Prostate gland (tissue), 2 donors: ENCODE measurements at regions not wholly inside any gene's neighbourhood (a gene's known extent, or its start where the extent isn't known, plus 50 kb on each side); places are given as distances from the start of the nearest gene placed in this dataset.

ENCODE experiments used
- DNase-seq: peaks from one replicate; pipeline ENCODE4 v3.0.0-alpha.2; 2019; ENCODE audit warnings: low spot score
- H3K27ac ChIP-seq, 2 donors: fragments of 200-600 bp; sonication (generic); 2 replicates each; pipeline ENCODE4 v1.5.1; 2017 to 2019
- H3K27me3 ChIP-seq: fragments of 200-600 bp; sonication (generic); replicated peaks from 2 replicates; pipeline ENCODE4 v1.5.1; 2019; ENCODE audit not compliant: insufficient read depth
- H3K36me3 ChIP-seq, 2 donors: fragments of 200-600 bp; sonication (generic); 1 replicate in 1 of 2; 2 replicates in 1 of 2; pipeline versions ENCODE4 v1.5.1 to v1.8.1; 2017 to 2019
- H3K4me1 ChIP-seq: fragments of 200-600 bp; sonication (generic); replicated peaks from 2 replicates; pipeline ENCODE4 v1.5.1; 2019
- H3K4me3 ChIP-seq, 2 donors: fragments of 200-600 bp; sonication (generic); 2 replicates each; pipeline ENCODE4 v1.5.1; 2017 to 2019
- H3K9me3 ChIP-seq: fragments of 200-600 bp; sonication (generic); 2 replicates; pipeline ENCODE4 v1.5.1; 2017
- POLR2A ChIP-seq: fragments of 450-650 bp; IDR thresholded peaks from one replicate; pipeline ENCODE4 v1.6.1; 2016; ENCODE audit warnings: antibody characterized with exemption, mild to moderate bottlenecking
- POLR2AphosphoS5 ChIP-seq: sonication (generic); formaldehyde crosslinking; IDR thresholded peaks from one replicate; pipeline ENCODE4 v1.6.1; 2017; ENCODE audit warnings: antibody characterized with exemption
- WGBS: methylation state at CpG from one replicate; pipeline ENCODE4 v1.1.5; 2018; 5-methylcytosine and 5-hydroxymethylcytosine counted together
- intact Hi-C: fragments of 100-400 bp; cut with DNase I; formaldehyde crosslinking; loops from one replicate; pipeline ENCODE4 v1.14.2; 2022
- TF ChIP-seq, protein P1 (sequence below), 4 experiments: fragments of 200-600 bp in 2 of 4; fragments of 450-650 bp in 2 of 4; sonication (generic) in 2 of 4; IDR thresholded peaks; 1 replicate in 3 of 4; 2 replicates in 1 of 4; pipeline ENCODE4 v1.5.1; 2016 to 2019; ENCODE audit warnings: antibody characterized with exemption in 4 of 4, mild to moderate bottlenecking in 2 of 4, moderate library complexity in 2 of 4

DNA sequence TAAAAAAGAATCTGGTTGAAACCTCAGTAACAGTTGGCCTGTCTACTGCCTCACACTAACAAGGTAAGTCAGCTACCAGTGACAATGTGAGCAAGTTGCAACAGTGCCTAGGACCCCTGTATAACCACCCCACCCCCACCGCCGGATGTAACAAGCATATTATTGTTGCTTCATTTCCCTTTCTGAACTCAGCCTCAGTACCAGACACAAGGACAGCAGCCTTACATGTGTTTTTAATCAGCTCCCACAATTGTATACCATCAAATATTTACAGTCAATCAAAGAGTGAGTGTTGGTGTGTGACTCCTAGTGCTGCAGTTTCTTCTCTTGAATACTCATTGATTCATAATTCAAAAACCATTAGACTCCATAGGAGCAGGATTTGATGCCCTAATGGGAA lies 96.4 kb downstream of the PYDC2 start:
- DNase-seq: no peak
- WGBS: 81% methylated on average over 2 of the region's 2 CpGs
- Histone ChIP-seq H3K27me3 (no peaks in the 10 kb centered on the region), H3K36me3 (no peaks in the 10 kb centered on the region), H3K27ac (no peak overlapping the region), H3K9me3 (no peaks in the 10 kb centered on the region), H3K4me3 (no peak overlapping the region), H3K4me1 (no peaks in the 10 kb centered on the region)
- TF ChIP-seq, protein P1, sequence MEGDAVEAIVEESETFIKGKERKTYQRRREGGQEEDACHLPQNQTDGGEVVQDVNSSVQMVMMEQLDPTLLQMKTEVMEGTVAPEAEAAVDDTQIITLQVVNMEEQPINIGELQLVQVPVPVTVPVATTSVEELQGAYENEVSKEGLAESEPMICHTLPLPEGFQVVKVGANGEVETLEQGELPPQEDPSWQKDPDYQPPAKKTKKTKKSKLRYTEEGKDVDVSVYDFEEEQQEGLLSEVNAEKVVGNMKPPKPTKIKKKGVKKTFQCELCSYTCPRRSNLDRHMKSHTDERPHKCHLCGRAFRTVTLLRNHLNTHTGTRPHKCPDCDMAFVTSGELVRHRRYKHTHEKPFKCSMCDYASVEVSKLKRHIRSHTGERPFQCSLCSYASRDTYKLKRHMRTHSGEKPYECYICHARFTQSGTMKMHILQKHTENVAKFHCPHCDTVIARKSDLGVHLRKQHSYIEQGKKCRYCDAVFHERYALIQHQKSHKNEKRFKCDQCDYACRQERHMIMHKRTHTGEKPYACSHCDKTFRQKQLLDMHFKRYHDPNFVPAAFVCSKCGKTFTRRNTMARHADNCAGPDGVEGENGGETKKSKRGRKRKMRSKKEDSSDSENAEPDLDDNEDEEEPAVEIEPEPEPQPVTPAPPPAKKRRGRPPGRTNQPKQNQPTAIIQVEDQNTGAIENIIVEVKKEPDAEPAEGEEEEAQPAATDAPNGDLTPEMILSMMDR (IDR thresholded peaks at IDR 0.05): no peak
- TF ChIP-seq POLR2A (no peak), POLR2AphosphoS5 (no peak)
- intact Hi-C loops: no loop called here

- Histone ChIP-seq H3K27me3 (no peaks in the 10 kb centered on the region), H3K27ac (no peak overlapping the region), H3K4me3 (no peak overlapping the region), H3K9me3 (no peaks in the 10 kb centered on the region), H3K4me1 (no peaks in the 10 kb centered on the region), H3K36me3 (no peaks in the 10 kb centered on the region)
- 78% methylated on average over 7 of the region's 7 CpGs for WGBS
- intact Hi-C loops: no loop called here
- TF ChIP-seq POLR2A: no peak
- no peak for TF ChIP-seq POLR2AphosphoS5
- TF ChIP-seq, protein P1 (IDR thresholded peaks at IDR 0.05): no peak
- no peak for DNase-seq
Measured at GRCh38 chr3:191563722-191564121, 102.8 kb downstream of the PYDC2 start.

DNA sequence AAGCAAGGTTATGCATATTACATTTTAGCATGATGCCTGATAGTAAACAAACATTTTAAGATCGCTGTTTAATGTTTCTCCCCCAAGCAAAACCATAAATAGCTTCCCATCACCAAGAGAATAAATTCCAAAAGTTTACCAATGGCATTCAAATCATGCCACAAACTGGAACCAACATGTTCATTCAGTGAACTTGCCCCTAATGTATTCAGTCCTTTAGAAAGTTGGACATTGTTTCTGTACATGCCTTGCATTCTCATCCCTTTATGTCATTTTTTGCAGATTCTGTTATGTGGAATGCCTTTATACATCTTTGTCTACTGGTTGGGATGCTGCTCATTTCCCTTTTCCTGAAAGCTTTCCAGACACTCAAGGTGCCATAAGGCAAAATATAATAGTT lies 105.5 kb downstream of the PYDC2 start:
- no peaks in the 10 kb centered on the region for H3K27me3 ChIP-seq
- H3K4me3 ChIP-seq: no peak overlapping the region
- H3K27ac ChIP-seq: no peak overlapping the region
- intact Hi-C loops: no loop called here
- no peaks in the 10 kb centered on the region for H3K4me1 ChIP-seq
- no peaks in the 10 kb centered on the region for H3K36me3 ChIP-seq
- H3K9me3 ChIP-seq: no peaks in the 10 kb centered on the region
- WGBS: 61% methylated on average over 1 of the region's 1 CpG
- DNase-seq: no peak
- no peak for TF ChIP-seq POLR2A
- TF ChIP-seq POLR2AphosphoS5: no peak
- TF ChIP-seq, protein P1 (IDR thresholded peaks at IDR 0.05): no peak

DNA sequence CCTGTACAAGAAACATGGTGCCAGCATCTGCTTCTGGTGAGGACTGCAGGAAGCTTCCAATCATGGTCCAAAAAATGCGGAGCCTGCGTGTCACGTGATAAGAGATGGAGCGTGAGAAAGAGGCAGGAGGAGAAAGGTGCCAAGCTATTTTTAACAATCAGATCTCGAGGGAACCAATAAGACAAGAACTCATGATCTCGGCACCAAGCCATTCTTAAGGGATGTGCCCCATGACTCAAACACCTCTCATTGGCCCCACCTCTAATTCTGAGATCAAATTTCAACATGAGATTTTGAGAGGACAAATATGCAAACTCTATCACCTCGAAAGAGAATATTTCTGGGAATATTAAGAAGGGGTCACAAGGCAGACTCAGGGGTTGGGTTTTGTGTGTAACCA lies 107.2 kb downstream of the PYDC2 start:
- Histone ChIP-seq H3K27me3 (no peaks in the 10 kb centered on the region), H3K9me3 (no peaks in the 10 kb centered on the region), H3K36me3 (no peaks in the 10 kb centered on the region), H3K4me3 (no peak overlapping the region), H3K27ac (no peak overlapping the region), H3K4me1 (no peaks in the 10 kb centered on the region)
- intact Hi-C loops: no loop called here
- TF ChIP-seq POLR2A (no peak), POLR2AphosphoS5 (no peak)
- TF ChIP-seq, protein P1 (IDR thresholded peaks at IDR 0.05): no peak
- 93% methylated on average over 7 of the region's 7 CpGs for whole genome bisulfite sequencing
- no peak for DNase-seq

DNA sequence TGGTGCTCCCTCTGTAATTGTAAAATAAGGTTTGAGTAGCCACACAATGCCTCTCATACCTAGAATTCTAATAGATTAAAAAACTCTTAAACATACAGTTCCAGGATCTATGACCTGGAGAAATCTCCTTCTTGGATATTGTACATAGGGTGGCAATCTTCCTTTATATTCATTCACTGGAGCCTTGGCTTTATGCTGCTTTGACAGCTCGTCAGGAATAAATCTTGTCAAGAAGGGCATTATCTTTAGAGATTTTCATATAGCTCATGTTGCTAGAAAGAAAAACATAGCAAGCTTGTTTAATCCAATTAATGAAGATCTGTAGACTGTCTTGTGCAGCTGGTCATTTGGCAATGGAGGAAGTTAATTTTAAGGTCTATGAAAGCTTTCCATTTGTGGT lies 131.1 kb downstream of the PYDC2 start:
- DNase-seq: no peak
- no peaks in the 10 kb centered on the region for H3K27me3 ChIP-seq
- no peaks in the 10 kb centered on the region for H3K4me1 ChIP-seq
- H3K9me3 ChIP-seq: no peaks in the 10 kb centered on the region
- no peak overlapping the region for H3K4me3 ChIP-seq
- H3K27ac ChIP-seq: no peak overlapping the region
- H3K36me3 ChIP-seq: no peaks in the 10 kb centered on the region
- TF ChIP-seq, protein P1 (IDR thresholded peaks at IDR 0.05): no peak
- no peak for TF ChIP-seq POLR2AphosphoS5
- no peak for TF ChIP-seq POLR2A
- 81% methylated on average over 1 of the region's 1 CpG for whole genome bisulfite sequencing
- intact Hi-C loops: no loop called here
